Neural cell (in vitro differentiated cells): ENCODE measurements at regions not wholly inside any gene's neighbourhood (a gene's known extent, or its start where the extent isn't known, plus 50 kb on each side); places are given as distances from the start of the nearest gene placed in this dataset.

ENCODE experiments used
- H2AFZ ChIP-seq: fragments of 200-600, 300-800 bp; sonication (generic), shearing (Covaris generic); 2 replicates; pipeline ENCODE4 v1.6.0; 2014; ENCODE audit warnings: low read depth, mild to moderate bottlenecking, antibody characterized with exemption, low read length, moderate library complexity
- H3F3A ChIP-seq: fragments of 200-600 bp; shearing (Covaris generic); 2 replicates; pipeline ENCODE4 v1.6.1; 2016; ENCODE audit warnings: mild to moderate bottlenecking, moderate library complexity, mixed read lengths, antibody characterized with exemption, low read length; ENCODE audit not compliant: insufficient read depth, poor library complexity, severe bottlenecking
- H3K27ac ChIP-seq: fragments of 200-600, 300-800 bp; sonication (generic), shearing (Covaris generic); 2 replicates; pipeline ENCODE4 v1.5.1; 2014; ENCODE audit warnings: mild to moderate bottlenecking, low read length, moderate library complexity
- H3K27me3 ChIP-seq: fragments of 300-800, 200-600 bp; sonication (generic), shearing (Covaris generic); 2 replicates; pipeline ENCODE4 v1.6.0; 2014; ENCODE audit warnings: mild to moderate bottlenecking, low read depth, low read length, moderate library complexity; ENCODE audit not compliant: insufficient read depth
- H3K36me3 ChIP-seq: fragments of 300-800, 200-600 bp; sonication (generic), shearing (Covaris generic); 2 replicates; pipeline ENCODE4 v1.5.1; 2014; ENCODE audit warnings: mild to moderate bottlenecking, antibody characterized with exemption, low read length, moderate library complexity; ENCODE audit not compliant: insufficient read depth
- H3K4me2 ChIP-seq: fragments of 300-800, 200-600 bp; sonication (generic), shearing (Covaris generic); 2 replicates; pipeline ENCODE4 v1.6.0; 2014; ENCODE audit warnings: mild to moderate bottlenecking, low read length
- H3K4me3 ChIP-seq: fragments of 300-800, 200-600 bp; sonication (generic), shearing (Covaris generic); 2 replicates; pipeline ENCODE4 v1.5.1; 2014; ENCODE audit warnings: mild to moderate bottlenecking, low read length, moderate library complexity
- H3K79me2 ChIP-seq: fragments of 200-600 bp; shearing (Covaris generic); replicated peaks from 2 replicates; pipeline ENCODE4 v1.6.0; 2014; ENCODE audit warnings: mild to moderate bottlenecking, low read length, moderate library complexity; ENCODE audit not compliant: insufficient read depth
- H3K9ac ChIP-seq: fragments of 300-800, 200-600 bp; sonication (generic), shearing (Covaris generic); 2 replicates; pipeline ENCODE4 v1.6.1; 2016; ENCODE audit warnings: mild to moderate bottlenecking, low read length, mixed read lengths
- H3K9me2 ChIP-seq: fragments of 200-600 bp; shearing (Covaris generic); 2 replicates; pipeline ENCODE4 v1.6.1; 2016; ENCODE audit warnings: mild to moderate bottlenecking, low read length, mixed read lengths; ENCODE audit not compliant: insufficient read depth
- H3K9me3 ChIP-seq: fragments of 200-600, 300-800 bp; sonication (generic), shearing (Covaris generic); 2 replicates; pipeline ENCODE4 v1.6.1; 2016; ENCODE audit warnings: mild to moderate bottlenecking, mixed run types, low read length, moderate library complexity, mixed read lengths
- H4K20me1 ChIP-seq: fragments of 200-600 bp; shearing (Covaris generic); 2 replicates; pipeline ENCODE4 v1.6.1; 2016; ENCODE audit warnings: mild to moderate bottlenecking, mixed run types; ENCODE audit not compliant: insufficient read depth
- EP300 ChIP-seq: fragments of 450-650 bp; conservative IDR thresholded peaks from 2 replicates; pipeline ENCODE4 v1.6.1; 2014; ENCODE audit warnings: antibody characterized with exemption, mild to moderate bottlenecking, moderate library complexity; ENCODE audit not compliant: poor library complexity, severe bottlenecking
- EZH2 ChIP-seq: fragments of 200-600, 300-800 bp; shearing (Covaris generic), sonication (generic); IDR thresholded peaks from 2 replicates; pipeline ENCODE4 v1.6.1; 2014; ENCODE audit warnings: antibody characterized with exemption, low read length, borderline replicate concordance, mild to moderate bottlenecking; ENCODE audit not compliant: insufficient read depth, poor library complexity, severe bottlenecking
- MXI1 ChIP-seq: fragments of 450-650 bp; conservative IDR thresholded peaks from 2 replicates; pipeline ENCODE4 v1.6.1; 2014; ENCODE audit warnings: antibody characterized with exemption, mild to moderate bottlenecking; ENCODE audit not compliant: poor library complexity, severe bottlenecking
- POLR2AphosphoS5 ChIP-seq: IDR thresholded peaks from 2 replicates; pipeline ENCODE4 v1.6.1; 2012
- RAD21 ChIP-seq: fragments of 450-650 bp; conservative IDR thresholded peaks from 2 replicates; pipeline ENCODE4 v1.6.1; 2014; ENCODE audit warnings: antibody characterized with exemption, mild to moderate bottlenecking, moderate library complexity
- SMC3 ChIP-seq: fragments of 450-650 bp; conservative IDR thresholded peaks from 2 replicates; pipeline ENCODE4 v1.6.1; 2014; ENCODE audit warnings: antibody characterized with exemption, mild to moderate bottlenecking, moderate library complexity; ENCODE audit not compliant: poor library complexity
- TAF1 ChIP-seq: IDR thresholded peaks from 2 replicates; pipeline ENCODE4 v1.6.1; 2012; ENCODE audit warnings: low read depth
- TF ChIP-seq, protein P1 (sequence below): fragments of 450-650 bp; IDR thresholded peaks from 2 replicates; pipeline ENCODE4 v1.5.1; 2014; ENCODE audit warnings: antibody characterized with exemption, mild to moderate bottlenecking, moderate library complexity; ENCODE audit not compliant: poor library complexity, severe bottlenecking
- TF ChIP-seq, protein P2 (sequence below): IDR thresholded peaks from 2 replicates; pipeline ENCODE4 v1.6.1; 2012; ENCODE audit warnings: borderline replicate concordance

DNA sequence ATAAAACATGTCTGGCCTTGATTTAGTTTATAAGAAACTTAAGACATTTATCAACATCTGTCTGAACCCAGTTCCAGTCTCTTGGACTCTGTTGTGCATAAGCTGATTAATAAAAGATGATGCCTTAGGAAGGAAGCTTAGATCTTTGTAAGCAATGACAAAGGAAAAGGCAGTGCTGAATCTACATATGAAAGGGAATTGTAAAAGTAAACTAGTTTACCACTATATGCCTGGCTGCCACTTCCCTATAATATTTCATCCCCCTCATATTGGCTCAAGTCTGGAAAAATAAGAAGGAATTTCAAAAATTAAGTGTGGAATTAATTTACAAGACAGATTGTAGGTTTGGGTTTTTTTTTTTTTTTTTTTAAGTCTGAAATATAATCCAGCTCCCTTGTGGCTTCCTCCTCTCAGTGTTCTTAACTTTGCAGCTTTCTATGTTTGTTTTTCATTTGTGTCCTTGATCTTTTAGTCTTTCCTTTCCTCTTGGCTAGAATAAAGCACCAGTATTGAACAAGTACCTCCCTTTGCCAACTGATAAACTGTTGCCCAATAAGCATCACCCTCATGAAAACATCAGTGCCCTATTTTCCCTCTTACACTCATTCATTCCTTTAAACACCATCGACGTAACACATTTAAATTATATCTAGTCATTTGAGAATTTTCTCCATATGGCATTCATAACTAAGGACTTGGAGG, 146.7 kb upstream of the TBX18 start:
- no peak overlapping the region for H3K4me3 ChIP-seq
- no peaks in the 10 kb centered on the region for H3K27me3 ChIP-seq
- no peaks in the 10 kb centered on the region for H4K20me1 ChIP-seq
- no peak overlapping the region for H3K9ac ChIP-seq
- H3K79me2 ChIP-seq = no peaks in the 10 kb centered on the region
- no peaks in the 10 kb centered on the region for H3F3A ChIP-seq
- H3K9me3 ChIP-seq = no peaks in the 10 kb centered on the region
- H3K36me3 ChIP-seq = no peaks in the 10 kb centered on the region
- H2AFZ ChIP-seq = no peak overlapping the region
- H3K9me2 ChIP-seq = no peaks in the 10 kb centered on the region
- TF ChIP-seq, protein P1, sequence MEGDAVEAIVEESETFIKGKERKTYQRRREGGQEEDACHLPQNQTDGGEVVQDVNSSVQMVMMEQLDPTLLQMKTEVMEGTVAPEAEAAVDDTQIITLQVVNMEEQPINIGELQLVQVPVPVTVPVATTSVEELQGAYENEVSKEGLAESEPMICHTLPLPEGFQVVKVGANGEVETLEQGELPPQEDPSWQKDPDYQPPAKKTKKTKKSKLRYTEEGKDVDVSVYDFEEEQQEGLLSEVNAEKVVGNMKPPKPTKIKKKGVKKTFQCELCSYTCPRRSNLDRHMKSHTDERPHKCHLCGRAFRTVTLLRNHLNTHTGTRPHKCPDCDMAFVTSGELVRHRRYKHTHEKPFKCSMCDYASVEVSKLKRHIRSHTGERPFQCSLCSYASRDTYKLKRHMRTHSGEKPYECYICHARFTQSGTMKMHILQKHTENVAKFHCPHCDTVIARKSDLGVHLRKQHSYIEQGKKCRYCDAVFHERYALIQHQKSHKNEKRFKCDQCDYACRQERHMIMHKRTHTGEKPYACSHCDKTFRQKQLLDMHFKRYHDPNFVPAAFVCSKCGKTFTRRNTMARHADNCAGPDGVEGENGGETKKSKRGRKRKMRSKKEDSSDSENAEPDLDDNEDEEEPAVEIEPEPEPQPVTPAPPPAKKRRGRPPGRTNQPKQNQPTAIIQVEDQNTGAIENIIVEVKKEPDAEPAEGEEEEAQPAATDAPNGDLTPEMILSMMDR = no peak
- no peak for TF ChIP-seq RAD21
- TF ChIP-seq, protein P2, sequence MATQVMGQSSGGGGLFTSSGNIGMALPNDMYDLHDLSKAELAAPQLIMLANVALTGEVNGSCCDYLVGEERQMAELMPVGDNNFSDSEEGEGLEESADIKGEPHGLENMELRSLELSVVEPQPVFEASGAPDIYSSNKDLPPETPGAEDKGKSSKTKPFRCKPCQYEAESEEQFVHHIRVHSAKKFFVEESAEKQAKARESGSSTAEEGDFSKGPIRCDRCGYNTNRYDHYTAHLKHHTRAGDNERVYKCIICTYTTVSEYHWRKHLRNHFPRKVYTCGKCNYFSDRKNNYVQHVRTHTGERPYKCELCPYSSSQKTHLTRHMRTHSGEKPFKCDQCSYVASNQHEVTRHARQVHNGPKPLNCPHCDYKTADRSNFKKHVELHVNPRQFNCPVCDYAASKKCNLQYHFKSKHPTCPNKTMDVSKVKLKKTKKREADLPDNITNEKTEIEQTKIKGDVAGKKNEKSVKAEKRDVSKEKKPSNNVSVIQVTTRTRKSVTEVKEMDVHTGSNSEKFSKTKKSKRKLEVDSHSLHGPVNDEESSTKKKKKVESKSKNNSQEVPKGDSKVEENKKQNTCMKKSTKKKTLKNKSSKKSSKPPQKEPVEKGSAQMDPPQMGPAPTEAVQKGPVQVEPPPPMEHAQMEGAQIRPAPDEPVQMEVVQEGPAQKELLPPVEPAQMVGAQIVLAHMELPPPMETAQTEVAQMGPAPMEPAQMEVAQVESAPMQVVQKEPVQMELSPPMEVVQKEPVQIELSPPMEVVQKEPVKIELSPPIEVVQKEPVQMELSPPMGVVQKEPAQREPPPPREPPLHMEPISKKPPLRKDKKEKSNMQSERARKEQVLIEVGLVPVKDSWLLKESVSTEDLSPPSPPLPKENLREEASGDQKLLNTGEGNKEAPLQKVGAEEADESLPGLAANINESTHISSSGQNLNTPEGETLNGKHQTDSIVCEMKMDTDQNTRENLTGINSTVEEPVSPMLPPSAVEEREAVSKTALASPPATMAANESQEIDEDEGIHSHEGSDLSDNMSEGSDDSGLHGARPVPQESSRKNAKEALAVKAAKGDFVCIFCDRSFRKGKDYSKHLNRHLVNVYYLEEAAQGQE = no peak
- TF ChIP-seq POLR2AphosphoS5 = no peak
- no peak for TF ChIP-seq TAF1
- no peak for TF ChIP-seq SMC3
- no peak for TF ChIP-seq EZH2
- no peak for TF ChIP-seq MXI1
- no peak overlapping the region for H3K4me2 ChIP-seq
- H3K27ac ChIP-seq = no peak overlapping the region

DNA sequence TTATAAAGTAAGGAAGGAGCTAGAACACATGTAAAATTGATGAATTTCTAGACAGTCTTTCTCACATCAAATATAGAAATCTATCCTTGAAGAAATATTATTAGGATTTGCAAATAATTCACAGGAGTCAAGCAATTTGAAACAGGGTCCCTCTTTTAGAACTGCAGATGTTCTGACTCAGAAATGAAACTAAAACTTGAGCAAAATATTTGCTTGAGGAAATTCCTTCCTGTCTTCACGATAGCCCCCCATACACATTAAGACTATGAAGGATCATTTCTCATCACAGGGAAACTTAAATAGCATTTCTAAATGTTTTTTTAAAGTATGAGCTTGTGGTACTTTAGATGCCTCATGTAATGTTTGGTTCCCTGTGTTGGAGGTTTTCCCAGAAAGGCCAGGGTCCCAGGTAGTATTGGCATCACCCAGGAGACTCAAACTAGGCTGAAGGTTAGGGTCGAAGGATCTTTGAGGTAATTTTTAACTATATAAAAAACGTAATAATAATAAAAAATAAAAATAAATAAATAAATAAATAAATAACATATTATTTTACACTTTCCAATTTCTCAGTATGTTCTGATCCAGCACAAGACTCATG, 144.0 kb upstream of the TBX18 start:
- no peaks in the 10 kb centered on the region for H3K79me2 ChIP-seq
- no peaks in the 10 kb centered on the region for H3F3A ChIP-seq
- H2AFZ ChIP-seq = no peak overlapping the region
- H3K9me3 ChIP-seq = no peaks in the 10 kb centered on the region
- H3K4me3 ChIP-seq = no peak overlapping the region
- no peak overlapping the region for H3K27ac ChIP-seq
- H3K9me2 ChIP-seq = no peaks in the 10 kb centered on the region
- H4K20me1 ChIP-seq = no peaks in the 10 kb centered on the region
- TF ChIP-seq SMC3 (no peak), EP300 (no peak), TAF1 (no peak), MXI1 (no peak), RAD21 (no peak), POLR2AphosphoS5 (no peak), EZH2 (no peak)
- TF ChIP-seq, protein P2 = no peak
- TF ChIP-seq, protein P1 = no peak
- H3K36me3 ChIP-seq = no peaks in the 10 kb centered on the region
- no peaks in the 10 kb centered on the region for H3K27me3 ChIP-seq
- no peak overlapping the region for H3K9ac ChIP-seq
- H3K4me2 ChIP-seq = no peak overlapping the region
